Femur (tissue), 1 donor: ENCODE measurements at regions not wholly inside any gene's neighbourhood (a gene's known extent, or its start where the extent isn't known, plus 50 kb on each side); places are given as distances from the start of the nearest gene placed in this dataset.
"Not testable (repeated sequence)": the region's sequence is repeated elsewhere in the genome, so short reads cannot be mapped to it uniquely, and the experiment has no call there.

Experiments used
- DNase-seq: peaks from one replicate; pipeline ENCODE4 v3.0.0-alpha.2; 2017

DNA sequence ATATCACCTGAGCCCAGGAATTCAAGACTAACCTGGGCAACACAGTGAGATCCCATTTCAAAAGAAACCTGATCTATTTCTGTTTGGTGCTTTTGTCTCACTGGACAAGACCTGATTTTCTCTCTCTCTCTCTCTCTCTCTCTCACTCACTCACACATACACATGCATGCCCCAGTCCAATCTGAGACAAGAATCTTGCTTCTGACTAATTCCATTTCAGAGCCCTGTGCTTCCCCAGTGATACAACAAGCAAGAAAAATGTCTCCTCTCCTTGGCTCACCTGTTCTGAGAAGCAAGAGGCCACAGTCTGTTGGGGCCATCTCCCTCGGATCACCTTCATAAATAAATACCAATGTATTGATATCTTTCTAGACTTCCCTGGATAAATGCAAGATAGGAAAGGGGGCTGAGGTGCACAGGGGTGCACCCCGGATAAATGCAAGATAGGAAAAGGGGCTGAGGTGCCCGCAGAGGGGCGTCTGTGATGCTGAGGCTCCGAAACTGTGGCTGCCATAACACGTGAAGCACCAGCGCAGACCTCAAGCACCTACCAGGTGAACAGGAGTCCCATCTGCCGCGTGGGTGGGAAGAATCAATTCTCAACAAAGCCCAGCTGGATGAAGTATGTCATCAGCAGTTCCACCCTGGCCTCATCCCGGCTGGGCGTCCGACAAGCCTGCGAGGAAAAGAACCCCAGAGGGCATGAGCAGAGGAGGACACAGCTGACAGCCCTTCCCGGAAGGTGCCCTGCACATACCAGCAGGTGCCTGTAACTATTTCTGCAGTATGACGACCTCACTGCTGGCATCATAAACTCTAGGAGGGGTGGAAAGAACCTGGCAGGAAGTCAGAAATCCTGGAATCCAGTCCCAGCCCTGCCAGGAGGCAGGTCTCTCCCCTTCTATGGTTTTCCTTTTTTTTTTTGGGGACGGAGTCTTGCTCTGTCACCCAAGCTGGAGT is 280.0 kb downstream of the GOLGA6L6 start:
- not testable (repeated sequence) for DNase-seq

DNA sequence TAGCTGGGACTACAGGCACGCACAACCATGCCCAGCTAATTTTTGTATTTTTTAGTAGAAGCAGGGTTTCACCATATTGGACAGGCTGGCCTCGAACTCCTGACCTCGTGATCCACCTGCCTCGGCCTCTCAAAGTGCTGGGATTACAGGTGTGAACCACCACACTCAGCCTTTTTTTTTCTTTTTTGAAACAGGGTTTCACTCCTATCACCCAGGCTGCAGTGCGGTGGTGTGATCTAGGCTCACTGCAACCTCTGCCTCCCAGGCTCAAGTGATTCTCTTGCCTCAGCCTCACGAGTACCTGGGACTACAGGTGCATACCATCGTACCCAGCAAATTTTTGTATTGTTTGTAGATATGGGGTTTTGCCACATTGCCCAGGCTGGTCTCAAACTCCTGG is 280.9 kb downstream of the GOLGA6L6 start:
- DNase-seq: not testable (repeated sequence)

DNA sequence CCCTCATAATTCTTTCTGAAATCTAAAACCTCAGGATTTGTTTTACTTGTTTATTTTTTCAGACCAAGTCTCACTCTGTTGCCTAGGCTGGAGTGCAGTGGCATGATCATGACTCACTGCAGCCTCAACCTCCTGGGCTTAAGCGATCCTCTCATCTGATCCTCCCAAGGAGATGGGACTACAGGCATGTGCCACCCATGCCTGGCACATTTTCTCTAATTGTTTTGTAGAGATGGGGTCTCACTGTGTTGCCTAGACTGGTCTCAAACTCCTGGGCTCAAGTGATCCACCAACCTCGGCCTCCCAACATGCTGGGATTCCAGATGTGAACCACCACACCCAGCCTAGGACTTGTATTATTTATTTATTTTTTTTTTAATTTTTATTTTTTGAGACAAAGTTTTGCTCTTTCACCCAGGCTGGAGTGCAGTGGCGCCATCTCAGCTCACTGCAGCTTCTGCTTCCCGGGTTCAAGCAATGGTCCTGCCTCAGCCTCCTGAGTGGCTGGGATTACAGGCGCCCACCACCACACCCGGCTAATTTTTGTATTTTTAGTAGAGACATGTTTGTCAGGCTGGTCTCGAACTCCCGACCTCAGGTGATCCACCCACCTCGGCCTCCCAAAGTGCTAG is 281.9 kb downstream of the GOLGA6L6 start:
- DNase-seq: not testable (repeated sequence)

DNA sequence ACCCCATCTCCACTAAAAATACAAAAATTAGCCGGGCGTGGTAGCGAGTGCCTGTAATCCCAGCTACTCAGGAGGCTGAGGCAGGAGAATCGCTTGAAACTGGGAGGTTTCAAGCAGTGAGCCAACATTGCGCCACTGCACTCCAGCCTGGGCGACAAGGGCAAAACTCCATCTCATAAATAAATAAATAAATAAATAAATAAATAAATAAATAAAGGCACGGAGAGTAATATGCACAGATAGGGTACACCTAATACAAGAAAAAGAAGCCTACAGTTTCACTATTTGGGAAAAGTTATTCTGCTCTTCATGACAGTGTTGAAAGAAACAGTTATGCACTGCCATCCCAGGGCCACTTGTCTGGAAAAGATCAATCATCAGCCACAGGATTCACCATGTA is 285.2 kb downstream of the GOLGA6L6 start:
- DNase-seq: not testable (repeated sequence)

DNA sequence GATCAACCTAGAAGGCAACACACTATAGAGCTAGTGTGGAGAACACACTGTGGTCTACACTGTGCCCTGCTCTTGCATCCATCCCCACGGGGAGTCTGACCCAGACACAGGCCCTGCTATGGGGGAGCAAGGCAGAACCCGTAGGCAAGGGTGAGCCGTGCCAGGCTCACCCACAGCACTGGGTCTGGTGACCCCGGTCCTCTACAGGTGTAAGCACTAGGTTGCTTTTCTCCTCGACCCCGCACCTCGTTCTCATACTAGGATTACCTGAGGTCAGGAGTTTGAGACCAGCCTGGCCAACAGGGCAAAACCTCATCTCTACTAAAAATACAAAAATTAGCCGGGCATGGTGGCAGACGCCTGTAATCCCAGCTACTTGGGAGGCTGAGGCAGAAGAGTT is 286.0 kb downstream of the GOLGA6L6 start:
- DNase-seq: not testable (repeated sequence)

DNA sequence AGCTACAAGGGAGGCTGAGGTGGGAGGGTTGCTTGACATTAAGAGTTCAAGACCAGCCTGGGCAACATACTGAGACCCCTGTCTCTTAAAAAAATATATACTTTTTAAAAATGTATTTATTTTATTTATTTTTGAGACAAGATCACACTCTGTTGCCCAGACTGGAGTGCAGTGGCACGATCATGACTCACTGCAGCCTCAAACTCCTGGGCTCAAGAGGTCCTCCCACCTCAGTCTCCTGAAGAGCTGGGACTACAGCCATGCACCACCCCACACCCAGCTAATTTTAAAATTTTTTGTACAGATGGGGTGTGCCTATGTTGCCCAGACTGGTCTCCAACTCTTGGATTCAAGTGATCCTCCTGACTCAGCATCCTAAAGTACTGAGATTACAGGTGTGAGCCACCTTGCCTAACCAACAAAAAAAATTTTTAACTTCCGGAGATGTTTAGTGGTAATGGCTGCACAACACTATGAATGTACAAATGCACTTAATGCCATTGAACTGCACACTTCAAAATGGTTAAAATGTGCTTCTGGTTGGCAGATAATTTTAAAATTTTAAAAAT is 288.5 kb downstream of the GOLGA6L6 start:
- not testable (repeated sequence) for DNase-seq

DNA sequence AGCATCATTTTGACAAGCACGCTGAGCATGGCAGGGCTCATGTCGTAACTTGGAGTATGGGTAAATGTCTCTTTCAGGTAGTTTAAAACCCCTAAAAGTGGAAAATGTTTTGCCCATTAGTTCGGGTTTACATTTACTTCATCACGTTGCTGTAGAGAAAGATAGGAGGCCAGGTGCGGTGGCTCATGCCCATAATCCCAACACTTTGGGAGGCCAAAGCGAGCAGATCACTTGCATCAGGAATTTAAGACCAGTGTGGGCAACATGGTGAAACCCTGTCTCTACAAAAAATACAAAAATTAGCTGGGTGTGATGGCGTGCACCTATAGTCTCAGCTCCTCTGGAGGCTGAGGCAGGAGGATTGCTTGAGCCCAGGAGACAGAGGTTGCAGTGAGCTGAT is 289.6 kb downstream of the GOLGA6L6 start:
- DNase-seq: not testable (repeated sequence)

DNA sequence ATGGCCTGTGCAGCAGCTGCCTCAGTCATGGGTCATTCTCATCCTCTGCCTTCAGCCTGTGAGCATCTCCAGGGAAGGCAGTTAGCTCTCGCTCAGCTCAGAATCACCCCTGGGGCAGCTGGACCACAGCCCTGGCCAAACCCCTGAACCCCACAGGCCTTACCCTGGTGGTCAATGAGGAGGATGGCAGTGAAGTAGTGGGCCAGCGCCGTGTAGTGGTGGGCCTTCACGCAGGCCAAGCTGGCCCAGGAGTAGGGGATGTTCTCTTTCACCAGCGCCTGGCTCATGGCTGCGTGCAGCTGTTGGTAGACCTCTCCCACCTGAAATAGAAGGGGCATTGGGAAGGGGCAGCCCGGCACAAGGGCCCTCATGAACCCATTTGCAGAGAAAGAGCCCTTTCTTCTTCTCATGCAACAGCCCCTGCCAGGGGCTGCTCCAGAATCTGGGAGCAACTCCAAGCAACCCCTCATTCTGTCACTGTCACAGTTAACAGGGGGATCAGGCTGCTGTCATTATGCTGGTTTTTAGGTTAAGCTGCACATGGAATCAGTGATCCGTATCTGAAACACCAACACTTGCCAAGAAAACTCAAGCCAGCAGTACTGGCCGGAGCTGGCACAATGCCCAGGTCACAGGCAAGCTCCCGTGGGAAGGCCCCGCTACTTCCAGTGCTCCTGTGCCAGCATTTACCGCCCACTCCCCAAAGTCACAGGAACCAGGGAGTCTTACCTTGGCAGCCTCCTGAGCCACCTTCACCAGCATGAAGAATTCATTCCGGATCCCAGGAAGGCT is 290.2 kb downstream of the GOLGA6L6 start:
- not testable (repeated sequence) for DNase-seq

DNA sequence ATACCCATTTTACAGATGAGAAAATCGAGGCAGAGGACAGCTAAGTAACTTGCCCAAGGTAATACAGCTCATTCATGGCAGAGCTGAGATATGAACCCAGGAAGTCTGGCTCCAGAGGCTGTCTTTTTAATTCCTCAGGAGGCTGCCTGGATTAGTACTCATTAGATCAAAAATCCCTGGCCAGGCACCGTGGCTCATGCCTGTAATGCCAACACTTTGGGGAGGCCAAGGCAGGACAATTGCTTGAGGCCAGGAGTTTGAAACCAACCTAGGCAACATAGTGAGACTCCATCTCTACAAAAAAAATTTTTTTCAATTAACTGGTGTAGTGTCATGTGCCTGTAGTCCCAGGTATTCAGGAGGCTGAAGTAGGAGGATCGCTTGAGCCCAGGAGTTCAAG is 291.4 kb downstream of the GOLGA6L6 start:
- not testable (repeated sequence) for DNase-seq

DNA sequence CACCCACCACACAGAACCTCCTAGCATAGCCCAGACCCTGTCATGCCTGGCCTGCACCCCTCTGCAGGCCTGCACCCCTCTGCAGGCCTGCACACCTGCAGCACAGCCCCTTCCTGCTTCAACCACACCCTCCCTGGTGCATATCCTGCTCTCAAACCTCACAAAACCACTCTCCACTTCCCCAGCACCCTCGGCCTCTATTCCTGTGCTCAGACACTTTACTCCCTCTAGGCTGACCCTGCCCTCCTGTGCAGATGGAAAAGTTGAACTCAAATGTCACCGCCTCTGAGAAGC is 292.0 kb downstream of the GOLGA6L6 start:
- DNase-seq: not testable (repeated sequence)

DNA sequence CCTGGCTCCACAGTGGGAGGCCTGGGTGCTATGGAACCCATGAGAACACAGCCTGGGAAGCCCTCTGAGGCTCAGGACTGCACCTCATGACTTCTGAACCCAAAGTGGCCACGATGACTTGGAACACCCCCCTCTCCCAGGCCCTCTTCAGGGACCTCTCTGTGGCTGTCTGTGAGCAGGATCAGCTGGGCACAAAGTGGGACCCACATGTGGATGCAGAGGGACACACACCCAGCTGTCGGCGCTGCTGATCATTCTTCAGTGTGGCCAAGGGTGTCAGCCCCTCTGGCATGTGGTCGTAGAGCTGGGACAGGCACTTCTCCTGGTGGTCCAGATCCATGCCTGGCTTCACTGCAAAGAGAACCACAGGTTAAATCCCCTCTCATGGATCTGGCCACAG is 293.2 kb downstream of the GOLGA6L6 start:
- not testable (repeated sequence) for DNase-seq

DNA sequence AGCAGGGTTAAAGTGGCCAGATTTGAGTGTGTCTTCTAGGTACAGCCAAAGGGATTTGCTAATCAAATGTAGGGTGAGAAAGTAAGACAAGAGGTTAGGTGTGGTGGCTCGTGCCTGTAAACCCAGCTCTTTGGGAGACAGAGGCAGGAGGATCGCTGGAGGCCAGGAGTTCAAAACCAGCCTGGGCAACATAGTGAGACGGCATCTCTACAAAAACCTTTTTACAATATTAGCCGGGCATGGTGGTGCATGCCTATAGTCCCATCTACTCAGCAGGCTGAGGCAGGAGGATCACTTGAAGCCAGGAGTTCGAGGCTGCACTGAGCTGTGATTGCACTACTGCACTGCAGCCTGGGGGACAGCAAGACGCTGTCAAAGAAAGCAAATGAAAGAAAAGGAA is 294.5 kb downstream of the GOLGA6L6 start:
- DNase-seq: not testable (repeated sequence)

DNA sequence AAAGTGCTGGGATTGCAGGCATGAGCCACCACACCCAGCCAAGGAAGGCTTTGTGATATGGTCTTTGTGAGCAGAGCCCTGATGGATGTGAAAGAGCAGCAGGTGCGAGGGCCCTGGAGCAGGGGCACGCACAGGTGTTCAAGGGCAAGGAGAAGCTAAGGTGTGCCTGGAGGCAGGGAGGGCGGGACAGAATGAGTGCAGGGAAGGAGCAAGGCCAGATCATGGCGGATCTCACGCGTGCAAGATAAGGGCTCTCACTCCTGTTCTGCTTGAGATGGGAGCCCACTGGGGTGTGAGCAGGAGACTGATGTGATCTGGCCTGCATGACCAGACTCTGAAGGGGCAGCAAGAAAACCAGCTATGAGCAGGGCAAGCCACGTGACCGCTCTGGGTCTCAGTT is 295.0 kb downstream of the GOLGA6L6 start:
- DNase-seq: not testable (repeated sequence)

DNA sequence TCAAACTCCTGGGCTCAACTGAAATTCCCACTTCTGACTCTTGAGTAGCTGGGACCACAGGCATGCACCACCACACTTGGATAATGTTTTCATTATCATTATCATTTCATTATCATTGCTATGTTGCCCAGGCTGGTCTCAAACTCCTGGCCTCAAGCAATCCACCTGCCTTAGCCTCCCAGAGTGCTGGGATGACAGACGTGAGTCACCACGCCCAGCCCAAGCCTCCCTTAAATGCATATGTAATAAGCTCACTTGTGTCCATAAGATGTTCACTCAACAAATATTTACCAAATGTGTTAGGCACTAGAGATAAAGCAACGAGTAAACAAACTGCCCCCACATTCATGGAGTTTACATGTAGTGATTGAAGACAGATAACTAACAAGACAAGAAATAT is 295.7 kb downstream of the GOLGA6L6 start:
- DNase-seq: not testable (repeated sequence)

DNA sequence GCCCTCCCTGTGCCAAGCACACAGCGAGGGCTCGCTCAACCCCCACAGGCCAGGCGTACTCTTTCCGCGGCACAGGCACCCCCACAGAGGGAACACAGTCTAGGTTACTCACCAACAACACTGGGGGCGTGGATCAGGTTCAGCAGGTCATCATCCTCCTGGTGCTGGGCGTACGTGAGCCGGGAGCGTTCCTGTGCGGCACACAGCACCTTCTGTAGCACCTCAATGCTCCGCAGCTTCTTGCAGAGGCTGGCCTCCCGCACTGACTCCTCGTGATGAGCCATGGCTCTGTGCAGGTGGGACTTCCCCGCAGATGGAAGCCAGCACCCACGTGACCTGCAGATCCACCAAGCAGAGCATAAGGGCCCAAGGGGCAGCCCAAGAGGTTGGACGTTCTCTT is 296.8 kb downstream of the GOLGA6L6 start:
- DNase-seq: not testable (repeated sequence)

DNA sequence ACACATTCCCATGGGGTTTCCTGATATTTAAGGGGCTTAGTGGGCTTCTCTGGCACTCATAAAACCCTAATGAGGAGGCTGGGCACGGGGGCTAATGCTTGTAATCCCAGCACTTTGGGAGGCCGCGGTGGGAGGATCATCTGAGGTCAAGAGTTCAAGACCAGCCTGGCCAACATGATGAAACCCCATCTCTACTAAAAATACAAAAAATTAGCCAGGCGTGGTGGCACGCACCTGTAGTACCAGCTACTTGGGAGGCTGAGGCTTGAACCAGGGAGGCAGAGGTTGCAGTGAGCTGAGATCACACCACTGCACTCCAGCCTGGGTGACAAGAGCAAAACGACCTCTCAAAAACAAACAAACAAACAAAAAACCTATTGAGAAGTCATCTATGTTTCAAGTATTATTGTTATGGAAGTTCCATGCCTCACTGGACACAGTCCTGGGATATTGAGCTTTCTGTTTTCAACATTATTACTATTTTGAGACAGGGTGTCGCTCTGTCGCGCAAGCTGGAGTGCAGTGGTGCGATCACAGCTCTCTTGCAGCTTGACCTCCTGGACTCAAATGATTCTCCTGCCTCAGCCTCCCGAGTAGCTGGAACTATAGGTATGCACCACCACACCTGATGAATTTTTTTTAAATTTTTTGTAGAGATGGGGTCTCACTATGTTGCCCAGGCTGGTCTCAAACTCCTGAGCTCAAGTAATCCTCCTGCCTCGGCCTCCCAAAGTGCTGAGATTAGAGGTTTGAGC is 297.9 kb downstream of the GOLGA6L6 start:
- DNase-seq: not testable (repeated sequence)

DNA sequence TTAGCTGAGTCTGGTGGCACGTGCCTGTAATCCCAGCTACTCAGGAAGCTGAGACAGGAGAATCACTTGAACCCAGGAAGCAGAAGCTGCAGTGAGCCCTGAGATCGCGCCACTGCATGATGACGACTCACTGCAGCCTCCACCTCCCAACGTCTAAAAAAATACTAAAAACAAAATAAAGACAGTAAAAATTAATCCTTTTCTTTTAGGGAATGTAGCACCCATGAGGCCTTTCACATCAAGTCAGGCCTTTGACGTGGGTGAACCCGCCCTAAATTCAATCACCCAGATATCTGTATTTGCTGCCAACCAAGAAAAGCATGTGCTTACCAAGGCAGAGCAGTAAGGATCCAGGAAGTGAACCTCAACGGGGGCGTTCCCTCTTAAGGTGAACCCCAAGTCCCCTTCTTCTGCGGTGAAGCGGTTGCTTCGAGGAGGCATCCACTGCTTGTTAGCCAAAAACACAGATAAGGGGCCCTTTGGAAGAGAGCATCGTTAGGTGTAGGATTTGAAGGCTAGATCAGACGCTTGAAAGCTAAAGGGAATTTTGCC is 301.2 kb downstream of the GOLGA6L6 start:
- not testable (repeated sequence) for DNase-seq

DNA sequence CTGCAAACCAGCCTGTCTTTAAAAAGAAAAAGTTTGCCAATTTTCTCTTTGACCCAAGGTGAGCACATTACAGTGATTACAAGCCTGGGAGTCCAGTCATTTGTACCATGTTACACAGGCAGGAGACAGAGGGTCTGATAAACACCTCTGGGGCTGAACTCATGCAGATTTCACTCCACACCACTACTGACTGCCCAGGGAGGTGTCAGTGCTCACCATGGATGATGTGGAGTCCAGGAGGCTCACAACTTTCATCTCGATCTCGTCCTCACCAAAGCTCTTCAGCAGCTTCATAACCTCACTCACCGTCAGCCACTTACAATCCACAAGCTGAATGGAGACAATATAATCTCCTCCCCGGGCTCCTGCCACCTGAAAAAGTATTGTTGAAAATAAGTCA is 302.4 kb downstream of the GOLGA6L6 start:
- DNase-seq: not testable (repeated sequence)

DNA sequence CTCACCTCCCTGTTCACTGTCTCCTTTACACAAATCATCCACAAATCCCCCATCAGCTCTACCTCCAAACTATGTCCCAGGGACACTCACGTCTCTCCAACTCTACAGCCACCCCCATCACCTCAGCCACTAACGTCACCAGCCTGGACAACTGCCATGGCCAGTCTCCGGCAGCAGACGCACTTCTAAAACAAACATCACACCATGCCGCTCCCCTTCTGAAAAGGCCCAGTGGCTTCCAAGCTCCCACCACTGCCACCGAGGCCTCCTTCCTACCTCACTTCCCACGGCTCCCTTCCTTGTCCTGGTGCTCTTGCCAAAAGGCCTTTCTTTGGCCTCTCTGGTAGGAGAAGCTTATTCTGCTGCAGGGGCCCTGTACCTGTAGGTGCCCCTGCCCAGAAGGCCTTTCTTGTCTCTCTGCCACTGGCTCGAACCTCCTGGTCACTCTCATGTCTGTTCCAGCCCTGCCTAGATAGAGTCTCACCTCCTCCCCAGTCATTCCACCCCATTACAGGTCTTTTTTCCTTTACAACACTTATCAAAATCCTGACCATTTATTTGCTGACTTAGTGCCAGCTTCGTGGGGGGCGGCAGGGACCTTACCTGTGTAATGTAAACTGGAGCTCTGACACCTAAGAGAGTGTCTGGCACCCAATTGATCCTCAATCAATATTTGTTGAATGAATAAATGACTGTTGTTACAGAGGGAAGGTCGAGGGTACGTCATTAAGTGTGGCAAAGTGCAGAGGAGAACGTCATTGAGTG is 304.2 kb downstream of the GOLGA6L6 start:
- not testable (repeated sequence) for DNase-seq

DNA sequence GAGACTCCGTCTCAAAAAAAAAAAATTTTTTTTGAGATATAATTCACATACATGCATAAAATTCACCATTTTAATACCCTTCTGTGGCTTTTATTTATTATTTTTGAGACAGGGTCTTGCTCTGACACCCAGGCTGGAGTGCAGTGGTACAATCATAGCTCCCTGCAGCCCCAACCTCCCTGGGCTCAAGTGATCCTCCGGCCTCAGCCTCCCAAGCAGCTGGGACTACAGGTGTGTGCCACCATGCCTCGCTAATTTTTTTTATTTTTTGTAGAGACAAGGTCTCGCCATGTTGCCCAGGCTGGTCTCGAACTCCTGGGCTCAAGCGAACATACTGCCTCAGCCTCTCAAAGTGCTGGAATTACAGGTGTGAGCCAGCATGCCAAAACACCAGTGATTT is 305.9 kb downstream of the GOLGA6L6 start:
- not testable (repeated sequence) for DNase-seq

DNA sequence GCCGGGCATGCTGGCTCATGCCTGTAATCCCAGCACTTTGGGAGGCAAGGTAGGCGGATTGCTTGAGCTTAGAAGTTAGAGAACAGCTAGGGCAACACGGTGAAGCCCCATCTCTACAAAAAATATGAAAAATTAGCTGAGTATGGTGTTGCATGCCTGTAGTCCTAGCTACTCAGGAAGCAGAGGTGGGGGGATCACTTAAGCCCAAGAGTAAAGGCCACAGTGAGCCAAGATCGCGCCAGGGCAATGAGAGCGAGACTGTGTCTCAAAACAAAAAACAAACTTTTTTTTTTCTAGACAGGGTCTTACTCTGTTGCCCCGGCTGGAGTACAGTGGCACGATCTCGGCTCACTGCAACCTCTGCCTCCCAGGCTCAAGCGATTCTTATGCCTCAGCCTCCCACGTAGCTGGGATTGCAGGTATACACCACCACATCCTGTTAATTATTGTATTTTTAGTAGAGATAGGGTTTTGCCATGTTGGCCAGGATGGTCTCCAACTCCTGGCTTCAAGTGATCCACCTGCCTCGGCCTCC is 307.5 kb downstream of the GOLGA6L6 start:
- DNase-seq: not testable (repeated sequence)
